ENCODE measurements at regions not wholly inside any gene's neighbourhood (a gene's known extent, or its start where the extent isn't known, plus 50 kb on each side); places are given as distances from the start of the nearest gene placed in this dataset.
A peak's percentile ranks its signal among the peaks of the same experiment; 100 is the strongest.
"Not testable (repeated sequence)": the region's sequence is repeated elsewhere in the genome, so short reads cannot be mapped to it uniquely, and the experiment has no call there.

GRCh38 chr6:14517516-14518105 lies 400.0 kb downstream of the CD83 start:
- DNase-seq (no peak), ATAC-seq (peak; percentile 47)
- intact Hi-C loops (cut with micrococcal nuclease) = no loop called here

GRCh38 chr6:14518515-14519217 lies 401.1 kb downstream of the CD83 start:
- DNase-seq (no peak), ATAC-seq (peak; percentile 80)
- intact Hi-C loops (cut with micrococcal nuclease) = no loop called here

GRCh38 chr6:14520029-14520428 lies 402.5 kb downstream of the CD83 start:
- no peak for DNase-seq

DNA sequence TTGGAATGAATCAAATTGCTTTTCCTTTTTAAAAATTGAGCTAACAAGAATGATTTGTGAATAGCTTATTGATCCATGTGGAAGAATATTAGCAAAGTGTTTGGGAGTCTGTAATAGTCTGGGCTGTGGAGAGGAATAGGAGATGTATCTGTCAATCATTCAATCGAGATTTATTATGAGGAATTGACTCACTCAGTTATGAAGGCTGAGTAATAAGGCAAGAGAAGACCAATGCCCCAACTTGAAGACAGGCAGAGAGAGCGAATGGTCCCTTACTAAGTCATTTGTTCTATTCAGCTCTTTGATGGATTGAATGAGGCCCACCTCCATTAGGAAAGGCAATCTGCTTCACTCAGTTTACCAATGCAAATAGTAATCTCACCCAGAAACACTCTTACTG lies 403.0 kb downstream of the CD83 start:
- intact Hi-C loops (cut with micrococcal nuclease) = no loop called here
- ATAC-seq (no peak), DNase-seq (no peak)

More at GRCh38 chr6:14520029-14520428, 402.5 kb downstream of the CD83 start:
- intact Hi-C loops (cut with micrococcal nuclease) = no loop called here
- ATAC-seq = no peak

DNA sequence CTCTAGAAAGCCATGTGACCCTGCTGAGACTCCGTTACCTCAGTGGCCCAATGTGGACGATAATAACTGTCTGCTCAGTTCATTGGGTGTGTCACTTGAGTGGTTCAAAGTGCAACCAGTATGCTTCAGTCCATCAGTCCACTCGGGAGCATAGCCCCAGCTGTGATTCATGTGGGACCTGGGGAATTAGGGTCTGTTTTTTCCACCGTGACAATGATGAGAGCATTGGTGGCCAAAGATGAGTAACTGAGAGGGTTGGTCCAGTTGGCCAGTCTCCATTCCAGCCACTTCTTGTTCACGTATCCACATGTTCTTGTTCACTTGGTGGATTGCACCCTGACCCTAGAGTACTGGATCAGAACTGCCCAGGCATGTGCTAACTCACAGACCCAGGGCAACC lies 403.6 kb downstream of the CD83 start:
- ATAC-seq = no peak
- no peak for DNase-seq
- intact Hi-C loops (cut with micrococcal nuclease) = no loop called here

DNA sequence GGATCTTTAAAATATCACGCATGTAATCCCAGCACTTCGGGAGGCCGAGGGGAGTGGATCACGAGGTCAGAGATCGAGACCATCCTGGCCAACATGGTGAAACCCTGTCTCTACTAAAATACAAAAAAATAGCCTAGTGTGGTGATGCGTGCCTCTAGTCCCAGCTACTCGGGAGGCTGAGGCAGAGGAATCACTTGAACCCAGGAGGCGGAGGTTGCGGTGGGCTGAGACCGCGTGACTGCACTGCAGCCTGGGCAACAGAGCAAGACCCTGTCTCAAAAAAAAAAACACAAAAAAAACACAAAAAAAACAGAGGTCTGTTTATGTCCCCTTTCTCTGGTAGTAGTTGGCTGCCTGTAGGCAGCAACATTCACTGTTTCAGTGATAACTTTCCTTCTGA lies 404.3 kb downstream of the CD83 start:
- ATAC-seq; intact Hi-C loops (cut with micrococcal nuclease); DNase-seq: not testable (repeated sequence)

DNA sequence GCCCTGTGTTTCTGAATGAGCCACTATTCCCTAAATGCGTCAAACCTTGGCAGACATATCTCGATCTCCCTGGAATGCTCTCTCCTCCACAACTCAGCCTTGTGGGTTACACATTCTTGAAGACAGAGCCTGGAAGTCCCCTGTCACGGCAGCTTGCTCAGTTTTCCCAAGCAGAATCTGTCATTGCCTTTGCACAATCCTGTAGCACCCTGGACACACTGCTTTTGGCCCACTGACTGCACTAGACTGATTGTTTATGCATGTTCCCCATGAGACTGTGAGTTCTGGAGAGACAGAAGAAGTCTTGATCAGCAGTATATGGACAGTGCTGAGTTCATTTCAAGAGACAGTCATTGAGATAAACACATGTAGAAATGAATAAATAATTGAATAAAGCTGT lies 406.7 kb downstream of the CD83 start:
- DNase-seq = no peak
- ATAC-seq = peak; percentile 93
- intact Hi-C loops (cut with micrococcal nuclease) = no loop called here

GRCh38 chr6:14530385-14530784 lies 412.8 kb downstream of the CD83 start:
- DNase-seq = no peak
- intact Hi-C loops (cut with micrococcal nuclease) = no loop called here
- no peak for ATAC-seq

DNA sequence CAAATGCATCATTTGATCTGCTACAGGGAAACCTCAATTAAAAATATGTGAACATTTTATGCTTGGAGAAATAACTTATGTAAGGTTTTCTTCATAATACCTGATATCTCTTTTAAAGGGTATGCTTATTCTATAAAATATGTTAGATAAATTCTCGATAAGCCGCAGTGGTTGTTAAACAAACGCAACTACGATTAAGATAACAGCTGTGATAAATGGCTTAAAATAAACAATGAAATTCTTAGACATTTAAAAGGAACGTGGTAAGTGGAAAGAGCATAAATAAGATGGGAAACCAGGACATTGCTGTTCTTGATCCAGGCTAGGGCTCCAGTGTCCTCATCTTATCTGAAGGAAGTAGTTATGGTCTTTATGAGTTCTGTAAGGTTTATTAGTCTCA lies 415.9 kb downstream of the CD83 start:
- DNase-seq (no peak), ATAC-seq (no peak)
- intact Hi-C loops (cut with micrococcal nuclease) = no loop called here

DNA sequence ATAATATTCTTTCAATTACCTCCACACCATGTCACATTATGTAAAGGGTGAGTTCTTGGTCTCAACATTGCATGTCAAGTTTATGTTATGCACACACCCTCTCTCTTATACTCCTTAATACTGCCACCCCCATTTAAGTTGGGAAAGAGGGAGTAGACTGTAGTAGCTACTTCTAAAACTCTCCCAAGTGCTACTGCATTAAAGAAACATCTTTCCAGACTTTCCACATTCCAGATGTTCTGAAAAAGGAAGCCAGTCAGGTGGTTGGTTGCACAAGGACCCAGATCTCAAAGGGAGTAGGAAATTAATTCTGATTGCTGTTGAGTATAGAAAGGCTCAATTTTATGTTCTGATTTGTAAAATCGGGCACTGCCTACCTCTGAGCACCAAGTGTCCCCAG lies 419.5 kb downstream of the CD83 start:
- intact Hi-C loops (cut with micrococcal nuclease) = no loop called here
- DNase-seq (no peak), ATAC-seq (no peak)

DNA sequence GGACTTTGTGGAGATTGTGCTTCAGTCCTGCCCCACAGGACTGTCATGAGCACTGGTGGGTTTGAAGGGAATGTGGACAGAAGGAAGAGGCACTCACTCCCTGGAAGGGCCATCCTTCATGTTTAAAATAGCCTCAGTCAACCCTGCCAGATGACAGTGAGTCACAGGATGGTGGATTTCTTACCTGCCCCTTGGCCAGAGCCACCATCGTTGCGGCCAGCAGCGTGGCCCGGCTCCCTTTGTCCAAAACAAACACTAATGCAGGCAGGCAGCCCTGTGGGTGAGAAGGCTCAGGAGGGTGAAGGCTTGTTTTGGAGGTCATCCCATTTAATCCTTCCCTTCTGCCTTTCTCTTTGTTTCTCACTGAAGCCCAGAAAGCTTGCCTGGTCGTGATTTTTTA lies 422.7 kb downstream of the CD83 start:
- ATAC-seq (peak; percentile 90), DNase-seq (peak; percentile 64)
- intact Hi-C loops (cut with micrococcal nuclease) = no loop called here

- ATAC-seq (no peak), DNase-seq (no peak)
- intact Hi-C loops (cut with micrococcal nuclease) = no loop called here
These were observed 423.4 kb downstream of the CD83 start for GRCh38 chr6:14540810-14541540.

DNA sequence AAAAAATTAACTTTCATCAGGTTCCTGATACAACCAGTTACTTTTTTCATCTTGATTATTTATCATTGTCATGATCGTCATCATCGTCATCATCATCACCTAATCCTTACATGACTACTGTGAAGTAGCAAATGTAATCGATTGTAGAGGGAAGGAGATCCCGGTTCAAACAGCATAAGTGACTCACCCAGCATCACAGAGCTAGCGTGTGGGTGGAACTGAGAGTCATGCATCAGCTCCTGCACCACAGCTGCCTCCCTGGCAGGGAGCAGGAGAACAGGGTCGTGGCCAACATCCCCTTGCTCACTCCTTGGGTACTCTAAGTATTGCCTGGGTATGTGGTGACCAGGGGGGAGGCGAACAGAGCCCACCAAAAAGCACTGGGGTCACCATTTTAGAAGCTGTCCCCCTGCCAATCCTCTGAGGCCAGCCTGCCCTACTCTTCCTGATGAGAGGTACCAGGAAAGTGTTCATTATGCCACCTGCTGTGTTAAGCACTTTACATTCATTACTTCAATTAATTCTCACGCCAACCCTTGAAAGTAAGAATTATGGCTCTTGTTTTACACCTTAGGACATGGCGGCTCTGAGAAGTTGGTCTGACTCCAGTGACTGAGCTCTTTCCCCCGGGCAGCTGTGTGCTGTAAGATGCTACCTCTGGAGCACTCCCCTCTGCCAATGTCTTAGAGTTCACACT lies 425.2 kb downstream of the CD83 start:
- DNase-seq = no peak
- no peak for ATAC-seq
- intact Hi-C loops (cut with micrococcal nuclease) = no loop called here

GRCh38 chr6:14543971-14544585 lies 426.5 kb downstream of the CD83 start:
- intact Hi-C loops (cut with micrococcal nuclease) = no loop called here
- no peak for DNase-seq

GRCh38 chr6:14544666-14545065 lies 427.1 kb downstream of the CD83 start:
- ATAC-seq (no peak), DNase-seq (no peak)
- intact Hi-C loops (cut with micrococcal nuclease) = no loop called here

More at GRCh38 chr6:14543971-14544585, 426.5 kb downstream of the CD83 start:
- ATAC-seq = no peak

- DNase-seq = no peak
- intact Hi-C loops (cut with micrococcal nuclease) = no loop called here
- ATAC-seq = peak; percentile 61
These were observed 427.9 kb downstream of the CD83 start for GRCh38 chr6:14545496-14545895.

DNA sequence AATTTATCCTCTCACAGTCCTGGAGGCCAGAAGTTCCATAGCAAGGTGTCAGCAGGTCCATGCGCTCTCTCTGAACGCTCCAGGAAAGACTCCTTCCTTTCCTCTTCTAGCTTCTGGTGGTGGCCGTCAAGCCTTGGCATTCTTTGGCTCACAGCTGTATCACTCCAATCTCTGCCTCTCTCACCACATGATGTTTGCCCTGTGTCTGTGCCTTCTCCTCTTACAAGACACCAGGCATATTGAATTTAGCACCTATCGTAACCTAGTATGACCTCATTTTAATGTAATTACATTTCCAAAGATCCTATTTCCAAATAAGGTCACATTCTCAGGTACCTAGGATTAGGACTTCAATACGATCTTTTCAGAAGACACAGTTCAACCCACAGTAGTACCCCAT lies 428.5 kb downstream of the CD83 start:
- ATAC-seq (no peak), DNase-seq (no peak)
- intact Hi-C loops (cut with micrococcal nuclease) = no loop called here

- ATAC-seq = no peak
- intact Hi-C loops (cut with micrococcal nuclease) = no loop called here
- DNase-seq = no peak
These were observed 429.9 kb downstream of the CD83 start for GRCh38 chr6:14547284-14547998.

- intact Hi-C loops (cut with micrococcal nuclease) = no loop called here
- no peak for ATAC-seq
These were observed 431.8 kb downstream of the CD83 start for GRCh38 chr6:14549304-14549770.

More at GRCh38 chr6:14549304-14549770, 431.8 kb downstream of the CD83 start:
- no peak for DNase-seq
